GM12872 (cell line): ENCODE measurements at regions not wholly inside any gene's neighbourhood (a gene's known extent, or its start where the extent isn't known, plus 50 kb on each side); places are given as distances from the start of the nearest gene placed in this dataset.

Experiments used
- CTCF ChIP-seq: IDR thresholded peaks from 3 replicates; pipeline ENCODE4 v1.5.1; 2011; ENCODE audit warnings: low read depth, mild to moderate bottlenecking, low read length, moderate library complexity; ENCODE audit not compliant: insufficient read depth

- no peak for TF ChIP-seq CTCF
Observed at GRCh38 chr4:112898357-112899141, 150.9 kb upstream of the ANK2 start.

GRCh38 chr4:112900416-112900815, 149.0 kb upstream of the ANK2 start:
- no peak for TF ChIP-seq CTCF

- no peak for TF ChIP-seq CTCF
Observed at GRCh38 chr4:112901962-112902411, 147.5 kb upstream of the ANK2 start.

- no peak for TF ChIP-seq CTCF
Observed at GRCh38 chr4:112905728-112906127, 143.7 kb upstream of the ANK2 start.

GRCh38 chr4:112908511-112908910, 140.9 kb upstream of the ANK2 start:
- no peak for TF ChIP-seq CTCF

- TF ChIP-seq CTCF, result no peak
Observed at GRCh38 chr4:112910109-112910736, 139.2 kb upstream of the ANK2 start.

GRCh38 chr4:112916868-112917267, 132.6 kb upstream of the ANK2 start:
- no peak for TF ChIP-seq CTCF
